ENCODE measurements at regions not wholly inside any gene's neighbourhood (a gene's known extent, or its start where the extent isn't known, plus 50 kb on each side); places are given as distances from the start of the nearest gene placed in this dataset.

- DNase-seq (ENCODE audit: low spot score) = no peak
Measured at GRCh38 chr6:119541132-119541905, 191.8 kb upstream of the MAN1A1 start.

GRCh38 chr6:119540417-119540816 is 190.9 kb upstream of the MAN1A1 start:
- DNase-seq (ENCODE audit: low spot score) = no peak

- no peak for DNase-seq (ENCODE audit: low spot score)
Measured at GRCh38 chr6:119539066-119539746, 189.6 kb upstream of the MAN1A1 start.

DNA sequence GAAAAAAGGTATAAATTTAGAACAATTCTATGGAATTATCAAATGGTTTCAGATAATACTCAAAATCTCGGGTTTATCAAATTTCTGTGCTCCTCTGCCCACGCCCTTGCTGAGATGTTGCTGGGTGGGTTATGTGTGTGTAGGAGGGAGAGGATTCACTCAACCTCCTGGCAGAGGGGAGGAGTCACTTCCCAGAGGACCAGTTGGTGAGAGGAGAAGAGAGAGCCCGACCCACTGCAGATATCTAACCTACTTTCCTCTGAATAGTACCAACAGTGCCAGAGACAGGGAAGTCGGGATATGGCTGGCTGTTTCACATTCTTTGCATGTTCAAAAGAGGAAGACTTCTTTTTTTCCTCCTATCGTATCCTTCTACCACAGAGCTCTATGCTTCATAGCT is 187.1 kb upstream of the MAN1A1 start:
- no peak for DNase-seq (ENCODE audit: low spot score)

DNA sequence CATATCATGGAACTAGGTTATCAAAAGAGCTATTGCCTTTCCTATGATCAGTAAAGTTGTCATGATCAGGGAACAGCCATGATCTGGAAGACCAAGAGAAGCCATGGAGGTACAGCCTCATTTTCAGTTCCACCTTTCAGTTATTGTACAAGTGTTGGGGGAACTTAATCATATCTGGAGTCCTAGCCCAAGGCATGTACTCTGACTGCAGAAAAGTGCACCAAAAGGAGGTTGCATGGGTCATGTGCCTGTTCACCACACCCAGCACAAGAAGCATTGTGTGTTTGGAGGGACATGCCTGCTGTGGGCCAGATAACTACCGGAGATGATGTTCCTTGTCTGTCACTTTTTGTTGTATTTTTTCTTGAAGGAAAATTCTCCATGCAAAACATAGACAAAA is 185.8 kb upstream of the MAN1A1 start:
- DNase-seq (ENCODE audit: low spot score) = no peak

DNA sequence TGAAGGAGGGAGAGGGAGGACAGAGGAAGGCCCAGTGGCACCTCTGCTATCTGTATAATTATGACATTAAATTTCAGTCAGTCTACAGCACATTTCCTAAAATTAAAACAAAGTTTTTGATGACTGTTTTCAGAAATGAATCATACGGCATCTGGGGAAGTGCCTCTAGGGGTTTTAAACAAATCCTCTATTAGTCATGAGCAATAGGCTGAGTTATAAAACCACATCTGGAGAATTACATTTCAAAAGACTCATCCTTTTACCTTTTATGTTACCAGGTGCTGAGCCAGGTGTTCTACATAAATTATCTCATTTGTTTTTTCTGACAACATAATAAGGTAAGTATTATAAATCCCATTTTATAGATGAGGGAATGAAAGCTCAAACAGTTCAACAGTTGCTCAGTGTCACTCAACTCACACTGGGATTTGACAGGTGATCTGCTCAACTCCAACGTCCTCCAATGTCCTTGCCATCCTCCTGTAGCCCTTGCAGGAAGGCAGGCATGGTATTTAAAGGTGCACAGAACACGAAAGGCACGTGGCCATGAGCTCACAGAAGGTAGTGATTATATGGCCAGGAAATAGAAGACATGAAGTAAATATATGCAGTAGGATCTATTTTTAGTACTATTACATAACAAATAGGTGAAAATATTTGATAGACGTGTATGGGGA is 184.2 kb upstream of the MAN1A1 start:
- no peak for DNase-seq (ENCODE audit: low spot score)

DNA sequence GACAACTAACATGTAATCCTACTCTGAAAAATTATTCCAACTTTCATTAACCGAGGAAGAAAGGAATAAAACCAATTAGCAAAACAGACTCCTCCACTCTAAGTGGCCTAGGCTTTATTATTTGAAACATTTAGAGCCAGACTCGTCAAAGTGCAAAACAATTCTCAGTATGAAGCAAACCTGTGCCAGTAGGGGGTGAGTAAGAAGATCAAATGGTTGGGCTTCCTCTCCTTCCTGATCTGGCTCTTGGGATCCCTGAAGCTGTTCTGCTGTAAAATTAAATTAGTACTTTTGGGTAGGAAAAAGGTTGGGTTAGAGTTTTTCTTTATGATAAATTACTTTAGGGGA is 177.6 kb upstream of the MAN1A1 start:
- DNase-seq (ENCODE audit: low spot score) = no peak

- no peak for DNase-seq (ENCODE audit: low spot score)
Measured at GRCh38 chr6:119526561-119527230, 177.1 kb upstream of the MAN1A1 start.

GRCh38 chr6:119524410-119524809 is 174.8 kb upstream of the MAN1A1 start:
- no peak for DNase-seq (ENCODE audit: low spot score)

DNA sequence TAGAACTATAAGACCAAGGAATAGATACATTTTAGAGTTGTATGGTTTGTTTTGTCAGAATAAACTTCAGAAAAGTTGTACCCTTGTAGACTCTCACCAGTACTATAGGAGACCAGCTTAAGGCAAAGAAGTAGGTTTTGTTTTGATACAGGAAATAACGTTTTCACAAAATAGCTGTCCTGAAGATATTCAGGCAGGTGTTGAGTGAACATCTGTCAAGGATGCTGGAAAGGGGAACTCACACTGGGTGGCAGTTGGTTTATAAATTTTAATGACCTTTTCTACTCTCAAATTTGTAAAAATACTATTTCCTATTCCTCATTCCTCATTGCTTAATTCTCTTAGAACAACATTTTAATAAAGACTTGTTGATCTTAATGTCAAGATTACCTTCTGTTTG is 174.0 kb upstream of the MAN1A1 start:
- no peak for DNase-seq (ENCODE audit: low spot score)

GRCh38 chr6:119521251-119521650 is 171.7 kb upstream of the MAN1A1 start:
- DNase-seq (ENCODE audit: low spot score) = no peak

DNA sequence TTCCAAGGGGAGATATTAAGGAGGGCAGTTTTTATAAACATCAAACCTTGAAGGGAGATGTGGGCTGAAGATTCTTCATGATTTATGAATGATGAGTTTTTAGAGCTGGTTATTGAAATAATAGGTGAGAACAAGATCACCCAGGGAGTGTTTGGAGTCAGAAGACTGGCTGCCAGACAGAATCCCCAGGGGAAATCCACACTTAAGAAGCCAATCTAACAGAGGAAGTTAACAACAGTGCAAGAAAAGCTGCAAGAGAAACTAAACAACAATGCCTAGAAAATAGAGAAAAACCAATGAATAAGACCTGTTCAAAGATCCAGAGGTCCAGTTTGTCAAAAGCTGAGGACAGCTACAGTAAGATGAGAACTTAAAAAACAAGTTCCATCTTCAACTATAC is 167.9 kb upstream of the MAN1A1 start:
- DNase-seq (ENCODE audit: low spot score) = no peak

- no peak for DNase-seq (ENCODE audit: low spot score)
Measured at GRCh38 chr6:119514345-119514744, 164.8 kb upstream of the MAN1A1 start.

DNA sequence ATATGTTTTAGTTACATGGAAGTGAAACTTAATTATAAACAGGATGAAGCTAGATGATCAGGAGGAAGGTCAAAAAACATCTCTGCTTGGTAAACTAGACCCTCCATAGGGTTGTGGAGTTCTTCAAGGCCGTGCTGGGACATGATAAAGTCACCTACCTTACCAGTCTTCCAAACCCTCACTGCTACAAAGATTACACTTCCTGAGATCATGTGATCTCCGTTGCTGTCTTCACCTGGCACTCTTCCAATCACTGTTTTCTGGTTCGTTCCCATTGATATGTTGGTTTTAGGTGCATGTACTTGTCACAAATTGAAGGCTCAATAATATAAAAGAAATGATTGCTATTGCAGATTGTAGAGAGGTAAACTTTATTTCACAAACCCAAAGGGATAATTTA is 161.5 kb upstream of the MAN1A1 start:
- DNase-seq (ENCODE audit: low spot score) = peak; percentile 20

GRCh38 chr6:119510246-119510645 is 160.7 kb upstream of the MAN1A1 start:
- DNase-seq (ENCODE audit: low spot score) = no peak

DNA sequence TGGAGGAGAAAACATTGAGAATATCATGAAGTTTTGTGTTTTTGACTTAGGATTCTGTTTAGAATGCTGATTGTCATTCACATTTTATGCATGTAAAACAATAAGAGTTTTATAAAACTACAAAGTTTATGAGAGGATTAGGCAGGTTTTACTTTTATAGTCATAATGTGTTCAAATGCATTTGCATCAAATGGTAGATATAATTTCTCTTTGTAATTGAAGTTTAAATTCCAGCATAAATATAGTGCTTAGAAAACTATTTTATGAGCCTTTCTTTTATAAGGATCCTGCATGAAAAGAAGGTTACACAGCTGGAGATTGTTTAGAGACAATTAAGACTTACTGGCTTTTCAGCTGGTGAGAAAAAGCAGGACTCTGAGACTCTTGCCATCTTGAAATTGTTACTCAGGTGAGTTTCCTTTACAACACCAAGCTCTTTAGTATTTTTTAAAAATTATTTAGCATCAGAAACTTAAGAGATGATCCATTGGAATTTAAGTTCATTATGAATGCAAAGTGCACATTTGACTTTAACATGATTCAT is 157.1 kb upstream of the MAN1A1 start:
- no peak for DNase-seq (ENCODE audit: low spot score)

DNA sequence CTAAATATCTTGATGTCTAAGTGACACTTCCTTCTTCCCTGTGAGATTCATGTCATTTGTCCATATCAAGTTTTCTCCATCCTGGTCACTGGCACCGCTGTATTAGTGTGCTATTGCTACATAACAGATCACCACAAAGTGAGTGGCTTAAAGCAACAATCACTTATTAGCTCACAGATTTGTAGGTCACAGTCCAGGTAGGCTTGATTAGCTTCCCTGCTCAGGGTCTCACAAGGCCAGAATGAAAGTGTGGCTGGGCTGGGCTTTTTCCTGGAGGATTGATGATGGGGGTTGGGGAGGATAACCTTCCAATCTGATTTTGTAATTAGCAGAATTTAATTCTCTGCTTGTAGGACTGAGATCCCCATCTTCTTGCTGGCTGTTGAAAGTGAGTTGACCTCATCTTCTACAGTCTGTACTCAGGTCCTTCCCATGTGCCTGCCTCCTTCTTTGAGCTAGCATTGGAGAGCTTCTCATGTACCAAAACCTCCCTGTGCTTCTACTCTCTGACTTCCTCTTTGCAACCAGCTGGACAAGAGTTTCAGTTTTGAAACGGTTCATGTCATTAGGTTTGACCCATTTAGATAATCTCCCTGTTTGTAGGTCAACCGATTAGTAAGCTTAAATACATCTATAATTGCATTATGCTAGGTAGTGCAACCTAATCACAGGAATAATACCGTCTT is 152.4 kb upstream of the MAN1A1 start:
- DNase-seq (ENCODE audit: low spot score) = no peak

DNA sequence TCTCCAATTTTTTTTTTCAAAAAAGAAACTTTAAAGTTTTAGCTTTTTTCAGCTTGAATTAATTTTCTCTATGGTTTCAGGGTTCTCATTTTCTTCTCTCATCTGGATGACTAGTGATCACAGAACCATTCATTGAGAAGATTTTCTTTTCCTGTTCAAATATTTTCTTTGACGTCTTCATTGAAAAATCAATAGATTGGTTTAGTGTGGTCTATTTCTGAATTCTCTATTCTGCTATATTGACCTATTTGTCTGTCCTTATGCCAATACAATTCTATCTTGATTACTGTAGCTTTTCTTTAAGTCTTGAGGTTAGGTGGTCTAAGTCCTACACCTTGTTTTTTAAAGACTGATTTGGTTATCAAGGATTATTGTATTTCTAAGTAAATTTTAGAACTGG is 150.2 kb upstream of the MAN1A1 start:
- no peak for DNase-seq (ENCODE audit: low spot score)

GRCh38 chr6:119497988-119498727 is 148.6 kb upstream of the MAN1A1 start:
- DNase-seq (ENCODE audit: low spot score) = peak; percentile 21

DNA sequence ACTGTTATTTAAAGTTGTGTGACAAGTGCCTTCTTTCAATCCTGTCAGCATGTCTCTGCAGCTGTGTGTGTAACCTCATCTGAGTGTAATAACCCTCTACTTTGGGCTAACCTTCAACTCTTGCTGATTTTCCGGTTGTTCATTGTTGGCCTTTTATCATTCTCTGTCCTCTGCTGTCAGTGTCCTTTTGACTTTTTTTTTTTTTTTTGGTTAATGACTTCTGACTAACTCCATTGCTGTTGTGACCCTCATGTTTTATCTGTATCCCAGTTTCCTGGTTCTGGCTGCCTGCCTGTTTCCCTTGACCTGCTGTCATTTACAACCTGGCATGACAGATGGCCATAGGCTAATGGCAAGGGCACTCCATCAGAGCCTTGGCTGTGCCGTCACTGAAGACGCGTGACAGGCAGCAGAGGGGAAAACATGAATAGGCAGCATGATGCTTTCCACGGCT is 145.7 kb upstream of the MAN1A1 start:
- no peak for DNase-seq (ENCODE audit: low spot score)

- no peak for DNase-seq (ENCODE audit: low spot score)
Measured at GRCh38 chr6:119493980-119494379, 144.4 kb upstream of the MAN1A1 start.

Measured in hematopoietic multipotent progenitor cell treated with erythropoietin and hydrocortisone succinate and interleukin-3 and kit ligand, for 17 days (in vitro differentiated cells).